ENCODE measurements at regions not wholly inside any gene's neighbourhood (a gene's known extent, or its start where the extent isn't known, plus 50 kb on each side); places are given as distances from the start of the nearest gene placed in this dataset.
"Not testable (repeated sequence)": the region's sequence is repeated elsewhere in the genome, so short reads cannot be mapped to it uniquely, and the experiment has no call there.

DNA sequence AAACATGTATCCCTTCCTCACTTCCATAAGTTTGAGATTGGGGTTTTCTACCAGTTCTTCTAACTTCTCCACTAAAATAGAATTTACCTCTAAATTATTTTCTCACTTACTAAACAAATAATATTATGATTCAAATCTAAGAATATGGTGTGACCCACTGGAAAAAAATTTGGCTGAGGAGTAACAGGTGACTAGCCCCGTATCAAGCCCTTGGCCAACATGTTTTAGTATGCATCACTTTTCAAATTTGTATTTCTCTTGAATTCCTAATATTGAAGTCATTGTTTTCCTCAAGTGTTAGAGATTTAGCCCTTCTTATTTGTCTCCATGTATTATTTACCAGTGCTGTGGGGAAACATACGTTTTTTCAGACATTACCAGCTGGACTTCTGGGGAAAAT is 759.4 kb downstream of the NSUN3 start (continued):
- TF ChIP-seq, protein P1, sequence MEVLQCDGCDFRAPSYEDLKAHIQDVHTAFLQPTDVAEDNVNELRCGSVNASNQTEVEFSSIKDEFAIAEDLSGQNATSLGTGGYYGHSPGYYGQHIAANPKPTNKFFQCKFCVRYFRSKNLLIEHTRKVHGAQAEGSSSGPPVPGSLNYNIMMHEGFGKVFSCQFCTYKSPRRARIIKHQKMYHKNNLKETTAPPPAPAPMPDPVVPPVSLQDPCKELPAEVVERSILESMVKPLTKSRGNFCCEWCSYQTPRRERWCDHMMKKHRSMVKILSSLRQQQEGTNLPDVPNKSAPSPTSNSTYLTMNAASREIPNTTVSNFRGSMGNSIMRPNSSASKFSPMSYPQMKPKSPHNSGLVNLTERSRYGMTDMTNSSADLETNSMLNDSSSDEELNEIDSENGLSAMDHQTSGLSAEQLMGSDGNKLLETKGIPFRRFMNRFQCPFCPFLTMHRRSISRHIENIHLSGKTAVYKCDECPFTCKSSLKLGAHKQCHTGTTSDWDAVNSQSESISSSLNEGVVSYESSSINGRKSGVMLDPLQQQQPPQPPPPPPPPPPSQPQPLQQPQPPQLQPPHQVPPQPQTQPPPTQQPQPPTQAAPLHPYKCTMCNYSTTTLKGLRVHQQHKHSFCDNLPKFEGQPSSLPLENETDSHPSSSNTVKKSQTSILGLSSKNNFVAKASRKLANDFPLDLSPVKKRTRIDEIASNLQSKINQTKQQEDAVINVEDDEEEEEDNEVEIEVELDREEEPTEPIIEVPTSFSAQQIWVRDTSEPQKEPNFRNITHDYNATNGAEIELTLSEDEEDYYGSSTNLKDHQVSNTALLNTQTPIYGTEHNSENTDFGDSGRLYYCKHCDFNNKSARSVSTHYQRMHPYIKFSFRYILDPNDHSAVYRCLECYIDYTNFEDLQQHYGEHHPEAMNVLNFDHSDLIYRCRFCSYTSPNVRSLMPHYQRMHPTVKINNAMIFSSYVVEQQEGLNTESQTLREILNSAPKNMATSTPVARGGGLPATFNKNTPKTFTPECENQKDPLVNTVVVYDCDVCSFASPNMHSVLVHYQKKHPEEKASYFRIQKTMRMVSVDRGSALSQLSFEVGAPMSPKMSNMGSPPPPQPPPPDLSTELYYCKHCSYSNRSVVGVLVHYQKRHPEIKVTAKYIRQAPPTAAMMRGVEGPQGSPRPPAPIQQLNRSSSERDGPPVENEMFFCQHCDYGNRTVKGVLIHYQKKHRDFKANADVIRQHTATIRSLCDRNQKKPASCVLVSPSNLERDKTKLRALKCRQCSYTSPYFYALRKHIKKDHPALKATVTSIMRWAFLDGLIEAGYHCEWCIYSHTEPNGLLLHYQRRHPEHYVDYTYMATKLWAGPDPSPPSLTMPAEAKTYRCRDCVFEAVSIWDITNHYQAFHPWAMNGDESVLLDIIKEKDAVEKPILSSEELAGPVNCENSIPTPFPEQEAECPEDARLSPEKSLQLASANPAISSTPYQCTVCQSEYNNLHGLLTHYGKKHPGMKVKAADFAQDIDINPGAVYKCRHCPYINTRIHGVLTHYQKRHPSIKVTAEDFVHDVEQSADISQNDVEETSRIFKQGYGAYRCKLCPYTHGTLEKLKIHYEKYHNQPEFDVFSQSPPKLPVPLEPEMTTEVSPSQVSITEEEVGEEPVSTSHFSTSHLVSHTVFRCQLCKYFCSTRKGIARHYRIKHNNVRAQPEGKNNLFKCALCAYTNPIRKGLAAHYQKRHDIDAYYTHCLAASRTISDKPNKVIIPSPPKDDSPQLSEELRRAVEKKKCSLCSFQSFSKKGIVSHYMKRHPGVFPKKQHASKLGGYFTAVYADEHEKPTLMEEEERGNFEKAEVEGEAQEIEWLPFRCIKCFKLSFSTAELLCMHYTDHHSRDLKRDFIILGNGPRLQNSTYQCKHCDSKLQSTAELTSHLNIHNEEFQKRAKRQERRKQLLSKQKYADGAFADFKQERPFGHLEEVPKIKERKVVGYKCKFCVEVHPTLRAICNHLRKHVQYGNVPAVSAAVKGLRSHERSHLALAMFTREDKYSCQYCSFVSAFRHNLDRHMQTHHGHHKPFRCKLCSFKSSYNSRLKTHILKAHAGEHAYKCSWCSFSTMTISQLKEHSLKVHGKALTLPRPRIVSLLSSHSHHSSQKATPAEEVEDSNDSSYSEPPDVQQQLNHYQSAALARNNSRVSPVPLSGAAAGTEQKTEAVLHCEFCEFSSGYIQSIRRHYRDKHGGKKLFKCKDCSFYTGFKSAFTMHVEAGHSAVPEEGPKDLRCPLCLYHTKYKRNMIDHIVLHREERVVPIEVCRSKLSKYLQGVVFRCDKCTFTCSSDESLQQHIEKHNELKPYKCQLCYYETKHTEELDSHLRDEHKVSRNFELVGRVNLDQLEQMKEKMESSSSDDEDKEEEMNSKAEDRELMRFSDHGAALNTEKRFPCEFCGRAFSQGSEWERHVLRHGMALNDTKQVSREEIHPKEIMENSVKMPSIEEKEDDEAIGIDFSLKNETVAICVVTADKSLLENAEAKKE (CRISPR knock-in tag; IDR thresholded peaks at IDR 0.05) = no peak
- TF ChIP-seq, protein P2, sequence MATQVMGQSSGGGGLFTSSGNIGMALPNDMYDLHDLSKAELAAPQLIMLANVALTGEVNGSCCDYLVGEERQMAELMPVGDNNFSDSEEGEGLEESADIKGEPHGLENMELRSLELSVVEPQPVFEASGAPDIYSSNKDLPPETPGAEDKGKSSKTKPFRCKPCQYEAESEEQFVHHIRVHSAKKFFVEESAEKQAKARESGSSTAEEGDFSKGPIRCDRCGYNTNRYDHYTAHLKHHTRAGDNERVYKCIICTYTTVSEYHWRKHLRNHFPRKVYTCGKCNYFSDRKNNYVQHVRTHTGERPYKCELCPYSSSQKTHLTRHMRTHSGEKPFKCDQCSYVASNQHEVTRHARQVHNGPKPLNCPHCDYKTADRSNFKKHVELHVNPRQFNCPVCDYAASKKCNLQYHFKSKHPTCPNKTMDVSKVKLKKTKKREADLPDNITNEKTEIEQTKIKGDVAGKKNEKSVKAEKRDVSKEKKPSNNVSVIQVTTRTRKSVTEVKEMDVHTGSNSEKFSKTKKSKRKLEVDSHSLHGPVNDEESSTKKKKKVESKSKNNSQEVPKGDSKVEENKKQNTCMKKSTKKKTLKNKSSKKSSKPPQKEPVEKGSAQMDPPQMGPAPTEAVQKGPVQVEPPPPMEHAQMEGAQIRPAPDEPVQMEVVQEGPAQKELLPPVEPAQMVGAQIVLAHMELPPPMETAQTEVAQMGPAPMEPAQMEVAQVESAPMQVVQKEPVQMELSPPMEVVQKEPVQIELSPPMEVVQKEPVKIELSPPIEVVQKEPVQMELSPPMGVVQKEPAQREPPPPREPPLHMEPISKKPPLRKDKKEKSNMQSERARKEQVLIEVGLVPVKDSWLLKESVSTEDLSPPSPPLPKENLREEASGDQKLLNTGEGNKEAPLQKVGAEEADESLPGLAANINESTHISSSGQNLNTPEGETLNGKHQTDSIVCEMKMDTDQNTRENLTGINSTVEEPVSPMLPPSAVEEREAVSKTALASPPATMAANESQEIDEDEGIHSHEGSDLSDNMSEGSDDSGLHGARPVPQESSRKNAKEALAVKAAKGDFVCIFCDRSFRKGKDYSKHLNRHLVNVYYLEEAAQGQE (IDR thresholded peaks at IDR 0.05; ENCODE audit: unreplicated experiment) = no peak
- TF ChIP-seq NANOG (IDR thresholded peaks at IDR 0.05; ENCODE audit: borderline replicate concordance) = no peak

DNA sequence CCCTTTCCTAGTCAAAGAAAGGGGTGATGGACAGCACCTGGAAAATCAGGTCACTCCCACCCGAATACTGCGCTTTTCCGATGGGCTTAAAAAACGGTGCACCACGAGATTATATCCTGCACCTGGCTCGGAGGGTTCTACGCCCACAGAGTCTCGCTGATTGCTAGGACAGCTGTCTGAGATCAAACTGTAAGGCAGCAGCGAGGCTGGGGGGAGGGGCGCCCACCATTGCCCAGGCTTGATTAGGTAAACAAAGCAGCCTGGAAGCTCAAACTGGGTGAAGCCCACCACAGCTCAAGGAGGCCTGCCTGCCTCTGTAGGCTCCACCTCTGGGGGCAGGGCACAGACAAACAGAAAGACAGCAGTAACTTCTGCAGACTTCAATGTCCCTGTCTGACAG is 783.4 kb downstream of the NSUN3 start:
- DNase-seq (ENCODE audit: low spot score); ATAC-seq; H3K4me1 ChIP-seq (ENCODE audit: insufficient read depth); H3K4me3 Mint-ChIP-seq; H2AFZ ChIP-seq; H3F3A ChIP-seq (replicated peaks; ENCODE audit: low read depth); H3K4me2 ChIP-seq; H3K27me3 ChIP-seq (ENCODE audit: insufficient read depth); H4K20me1 ChIP-seq (replicated peaks; ENCODE audit: insufficient read depth); H3K36me3 ChIP-seq (ENCODE audit: insufficient read depth); H3K4me3 ChIP-seq; H3K27me3 Mint-ChIP-seq (ENCODE audit: insufficient read depth, low read depth, poor library complexity); H3K27ac ChIP-seq (ENCODE audit: low read depth); H3K79me2 ChIP-seq (replicated peaks; ENCODE audit: insufficient read depth); H3K36me3 Mint-ChIP-seq (ENCODE audit: low read depth); H3K27ac Mint-ChIP-seq; H3K4me1 Mint-ChIP-seq; H3K9me2 ChIP-seq (ENCODE audit: insufficient read depth): not testable (repeated sequence)
- peaks cover 12% of the 10 kb centered on the region; the same call in 2 of the 3 replicates for H3K9me3 Mint-ChIP-seq

Measured in GM23338 (cell line).